Activated CD8-positive, alpha-beta memory T cell treated with anti-CD3 and anti-CD28 coated beads for 36 hours (primary cell): ENCODE measurements at regions not wholly inside any gene's neighbourhood (a gene's known extent, or its start where the extent isn't known, plus 50 kb on each side); places are given as distances from the start of the nearest gene placed in this dataset.

Source experiments
- CTCF ChIA-PET: fragments of 350-600 bp; sonication (Branson Sonifier 250); formaldehyde crosslinking; loops from one replicate; lab custom pipeline; 2021; ENCODE audit warnings: antibody characterized with exemption; lab: Charles Lee
- POLR2A ChIA-PET: fragments of 350-600 bp; sonication (Branson Sonifier 250); formaldehyde crosslinking; loops from one replicate; lab custom pipeline; 2021; ENCODE audit warnings: antibody characterized with exemption; lab: Charles Lee

GRCh38 chr9:10674586-10674985, 61.8 kb upstream of the PTPRD start:
- POLR2A ChIA-PET: no interaction called here
- CTCF ChIA-PET: no interaction called here

DNA sequence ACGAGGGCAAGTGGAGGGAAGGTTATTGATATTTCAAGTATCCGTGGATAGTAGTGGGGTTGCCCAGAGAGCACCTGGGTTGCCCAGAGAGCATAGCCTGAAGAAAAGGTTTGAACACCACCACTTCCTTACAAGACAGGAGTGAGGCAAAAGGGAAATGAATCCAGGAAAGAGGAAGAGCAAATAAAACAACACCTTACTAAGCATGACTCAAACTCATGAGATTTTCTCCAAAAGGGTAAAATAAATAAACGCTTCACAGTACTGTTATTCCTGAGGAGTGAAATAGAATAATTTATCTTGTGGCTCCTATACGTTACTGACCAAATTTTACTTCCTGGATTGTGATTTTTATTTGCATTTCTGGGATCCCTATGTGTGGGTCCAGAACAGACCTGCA, 65.2 kb upstream of the PTPRD start:
- ChIA-PET POLR2A (no interaction called here), CTCF (no interaction called here)

DNA sequence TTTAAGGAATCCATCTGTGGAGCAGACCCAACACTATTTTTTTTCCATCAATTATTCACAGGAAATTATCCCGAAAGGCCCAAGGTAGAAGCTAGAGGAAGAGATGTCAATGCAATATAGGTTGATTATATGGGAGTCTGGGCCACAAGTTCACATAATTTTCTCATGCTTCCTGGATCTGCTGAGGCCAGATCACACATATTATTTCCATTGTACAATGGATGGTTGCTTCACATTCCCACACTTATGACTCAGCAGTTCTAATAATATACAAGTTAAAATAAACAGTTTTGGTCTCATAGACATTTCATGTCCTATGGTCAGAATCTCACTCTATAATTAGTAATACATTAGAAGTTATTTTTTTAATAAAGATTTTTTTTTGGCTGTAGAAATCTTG, 66.0 kb upstream of the PTPRD start:
- ChIA-PET CTCF (no interaction called here), POLR2A (no interaction called here)

DNA sequence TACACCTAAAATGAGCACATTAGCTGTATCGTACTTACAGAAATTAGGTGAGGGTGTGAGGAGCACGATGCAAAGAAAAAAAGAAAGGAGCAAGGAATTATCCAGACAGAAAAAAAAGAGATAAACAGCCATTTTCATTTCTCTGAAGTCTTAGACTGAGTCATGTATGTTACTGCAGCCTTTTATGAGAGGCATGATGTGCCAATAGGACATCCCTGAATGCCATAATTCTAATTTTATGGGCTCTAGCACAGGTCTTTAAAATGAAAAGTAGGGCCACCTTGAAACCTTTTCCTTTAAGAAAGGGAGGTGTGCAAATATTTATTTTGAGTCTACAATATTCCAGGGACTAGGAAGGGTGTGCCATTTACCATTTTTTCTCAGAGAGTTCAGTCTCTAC, 74.1 kb upstream of the PTPRD start:
- CTCF ChIA-PET: no interaction called here
- POLR2A ChIA-PET: no interaction called here

- ChIA-PET POLR2A (no interaction called here), CTCF (no interaction called here)
These were observed 77.7 kb upstream of the PTPRD start for GRCh38 chr9:10690546-10690945.

DNA sequence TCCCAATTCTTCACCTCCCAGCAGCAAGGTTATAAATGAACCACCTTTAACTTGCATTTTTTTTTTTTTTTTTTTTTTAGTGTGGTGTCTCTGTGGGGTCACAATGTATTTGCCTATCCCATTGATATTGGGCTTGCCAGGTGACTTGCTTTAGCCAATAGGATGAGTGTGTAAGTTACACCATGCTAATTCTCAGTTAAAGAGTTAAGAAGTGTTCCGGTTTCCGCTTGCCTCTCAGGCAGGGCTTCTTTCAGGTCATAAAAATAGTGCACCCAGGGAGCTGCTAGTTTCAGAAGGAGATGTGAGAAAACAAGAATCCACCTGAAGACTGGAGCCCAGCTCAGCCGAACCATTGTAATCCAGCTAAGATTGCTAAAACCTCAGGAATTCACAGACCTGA, 84.2 kb upstream of the PTPRD start:
- CTCF ChIA-PET: no interaction called here
- POLR2A ChIA-PET: no interaction called here

- POLR2A ChIA-PET: no interaction called here
- CTCF ChIA-PET: no interaction called here
These were observed 87.5 kb upstream of the PTPRD start for GRCh38 chr9:10700291-10700690.

- CTCF ChIA-PET: no interaction called here
- POLR2A ChIA-PET: no interaction called here
These were observed 88.1 kb upstream of the PTPRD start for GRCh38 chr9:10700915-10701314.

GRCh38 chr9:10701906-10702305, 89.1 kb upstream of the PTPRD start:
- ChIA-PET POLR2A (no interaction called here), CTCF (no interaction called here)

GRCh38 chr9:10703139-10703538, 90.3 kb upstream of the PTPRD start:
- CTCF ChIA-PET: no interaction called here
- POLR2A ChIA-PET: no interaction called here

DNA sequence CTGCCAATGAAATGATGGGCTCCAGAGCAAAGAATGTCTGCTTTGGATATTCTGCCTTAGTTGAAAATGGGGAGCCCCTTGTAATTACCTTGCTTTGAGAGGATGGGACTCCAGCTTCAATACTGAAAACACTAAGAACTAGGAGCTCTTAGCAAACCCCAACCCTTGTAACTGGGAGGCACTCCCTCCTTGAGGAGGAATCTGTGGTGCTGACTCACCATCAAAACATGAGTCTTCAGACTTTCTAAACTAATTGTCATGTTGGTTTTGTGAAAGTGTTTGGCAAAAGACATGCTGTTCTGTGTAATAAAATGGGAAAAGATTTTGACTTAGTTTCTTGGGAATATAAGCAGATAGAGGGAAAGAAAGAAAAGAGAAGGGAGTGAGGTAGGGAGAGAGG, 91.9 kb upstream of the PTPRD start:
- CTCF ChIA-PET: no interaction called here
- POLR2A ChIA-PET: no interaction called here

DNA sequence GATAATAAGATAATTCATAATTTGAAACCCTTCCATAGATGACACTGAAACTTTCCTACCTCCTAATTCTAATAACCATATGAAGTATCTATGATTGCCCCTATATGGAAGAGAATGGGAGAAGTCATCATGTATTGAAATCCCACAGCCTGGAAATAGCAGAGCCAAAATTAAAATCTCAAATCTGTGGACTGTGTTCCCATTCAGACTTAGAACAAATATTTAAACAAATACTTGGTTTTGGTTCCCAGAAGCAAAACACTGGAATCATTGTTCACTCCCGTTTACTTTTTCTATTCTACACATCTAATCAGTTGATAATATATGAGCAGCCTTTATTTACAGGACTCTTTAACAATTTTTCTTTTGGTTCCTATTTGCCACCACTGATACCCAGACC, 92.6 kb upstream of the PTPRD start:
- ChIA-PET CTCF (no interaction called here), POLR2A (no interaction called here)

DNA sequence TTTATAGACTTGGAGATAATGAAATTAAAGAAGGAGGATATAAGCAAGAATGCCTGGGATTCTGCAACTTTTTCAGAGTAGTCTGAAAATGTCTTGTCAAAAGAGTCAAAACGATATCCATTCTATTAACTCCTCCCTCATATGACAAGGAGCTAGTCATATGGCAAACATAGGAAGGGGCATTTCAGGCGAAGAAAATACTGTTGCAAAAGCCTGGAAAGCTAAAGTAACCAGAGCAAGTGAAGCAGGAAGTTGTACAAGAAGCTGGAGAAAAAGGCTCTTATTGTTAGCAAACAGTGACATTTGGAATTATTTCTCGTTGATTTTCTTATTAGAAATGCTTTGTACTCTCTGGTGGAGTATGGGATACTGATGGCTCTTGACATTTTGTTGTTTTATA, 94.0 kb upstream of the PTPRD start:
- ChIA-PET CTCF (no interaction called here), POLR2A (no interaction called here)

DNA sequence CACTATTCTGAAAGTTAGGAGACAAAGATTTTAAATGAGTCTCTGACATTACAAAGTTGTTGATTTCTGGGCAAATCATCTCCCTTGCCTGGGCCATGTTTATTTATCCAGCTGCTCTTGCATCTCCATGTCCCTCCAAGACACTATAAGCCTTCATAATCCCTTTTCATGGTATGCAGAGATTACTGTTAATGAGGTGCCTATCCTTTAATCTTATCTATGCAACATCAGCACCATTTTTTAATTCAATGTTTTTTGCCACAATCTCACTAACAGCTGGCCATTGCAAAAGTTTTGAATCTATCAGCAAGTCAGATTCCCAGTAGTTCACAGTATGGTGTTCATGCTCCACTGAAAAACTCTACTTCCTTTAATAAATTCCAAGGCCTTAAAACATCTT, 108.5 kb upstream of the PTPRD start:
- POLR2A ChIA-PET: no interaction called here
- CTCF ChIA-PET: no interaction called here

DNA sequence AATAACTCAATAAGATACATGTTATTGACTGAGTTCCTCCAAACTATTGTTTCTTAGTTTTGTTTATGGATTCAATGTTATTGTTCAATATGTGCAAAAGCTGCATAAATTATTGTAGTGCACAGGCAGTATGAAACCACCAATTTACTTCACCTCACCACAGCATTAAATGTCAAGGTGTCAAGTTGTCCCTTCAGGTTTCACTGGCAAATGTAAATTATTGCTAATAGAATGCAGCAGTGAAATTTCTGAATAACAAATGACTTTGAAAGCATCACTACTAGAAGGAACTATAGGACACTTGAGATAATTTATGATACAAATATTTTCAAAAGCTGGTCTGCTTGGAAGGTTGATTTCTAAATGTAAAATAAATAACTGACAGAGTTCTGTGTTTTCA, 116.4 kb upstream of the PTPRD start:
- ChIA-PET POLR2A (no interaction called here), CTCF (no interaction called here)

DNA sequence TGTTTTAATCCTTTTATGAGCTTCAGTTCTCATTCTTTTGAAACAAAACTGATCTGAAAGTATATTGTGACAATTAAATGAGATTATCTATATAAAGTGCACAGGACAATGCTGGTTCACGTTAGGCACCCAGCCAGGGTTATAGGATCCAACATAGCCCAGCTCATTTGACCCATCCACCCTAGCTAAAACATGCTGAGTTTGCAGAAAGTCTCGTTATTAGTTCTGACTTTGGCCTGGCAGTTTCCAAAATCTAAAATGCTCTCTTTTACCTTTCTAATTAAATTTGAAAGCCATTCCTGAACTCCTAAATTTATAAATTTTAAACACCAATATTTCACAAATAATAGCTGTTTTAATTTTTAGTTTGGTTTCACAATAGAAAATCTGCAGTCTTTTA, 131.9 kb upstream of the PTPRD start:
- POLR2A ChIA-PET: no interaction called here
- CTCF ChIA-PET: no interaction called here

DNA sequence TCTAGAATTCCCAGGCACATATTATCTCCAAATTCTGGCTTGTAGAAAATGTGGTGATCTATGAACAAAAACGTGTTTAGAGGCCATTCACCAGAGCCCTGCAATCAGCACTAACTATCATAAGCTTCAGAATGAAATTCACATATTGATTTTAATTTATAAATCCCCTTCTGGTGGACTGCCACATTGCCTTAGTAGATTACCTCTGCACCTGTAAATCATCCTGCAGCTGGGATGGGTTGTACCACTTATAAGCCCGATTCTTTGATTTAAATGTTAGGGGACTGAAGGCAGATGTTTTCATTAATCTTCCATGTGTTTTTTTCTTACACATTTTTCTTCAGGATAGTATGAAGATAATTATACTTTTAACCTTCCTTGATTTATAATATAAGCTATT, 140.7 kb upstream of the PTPRD start:
- POLR2A ChIA-PET: no interaction called here

DNA sequence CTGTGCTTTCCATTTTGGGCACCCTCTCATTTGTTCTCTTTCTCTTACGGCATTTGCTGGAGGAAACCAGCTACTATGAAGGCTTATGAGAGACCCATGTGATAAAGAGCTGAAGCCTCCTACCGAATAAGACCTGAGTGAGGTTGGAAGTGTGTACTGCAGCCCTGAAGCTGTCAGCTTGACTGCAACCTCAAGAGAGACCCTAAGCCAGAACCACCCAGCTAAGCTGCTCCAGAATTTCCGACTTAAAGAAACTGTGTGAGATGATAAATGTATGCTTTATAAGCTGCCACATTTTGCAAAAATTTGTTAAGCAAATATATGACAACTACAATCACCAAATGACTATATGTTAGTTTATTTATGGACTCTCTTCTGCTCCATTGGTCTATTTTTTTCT, 151.7 kb upstream of the PTPRD start:
- POLR2A ChIA-PET: no interaction called here

More for the DNA sequence above, 140.7 kb upstream of the PTPRD start:
- CTCF ChIA-PET: no interaction called here

GRCh38 chr9:10773136-10773535, 160.3 kb upstream of the PTPRD start:
- ChIA-PET POLR2A (no interaction called here), CTCF (no interaction called here)

More for the DNA sequence above, 151.7 kb upstream of the PTPRD start:
- CTCF ChIA-PET: no interaction called here

DNA sequence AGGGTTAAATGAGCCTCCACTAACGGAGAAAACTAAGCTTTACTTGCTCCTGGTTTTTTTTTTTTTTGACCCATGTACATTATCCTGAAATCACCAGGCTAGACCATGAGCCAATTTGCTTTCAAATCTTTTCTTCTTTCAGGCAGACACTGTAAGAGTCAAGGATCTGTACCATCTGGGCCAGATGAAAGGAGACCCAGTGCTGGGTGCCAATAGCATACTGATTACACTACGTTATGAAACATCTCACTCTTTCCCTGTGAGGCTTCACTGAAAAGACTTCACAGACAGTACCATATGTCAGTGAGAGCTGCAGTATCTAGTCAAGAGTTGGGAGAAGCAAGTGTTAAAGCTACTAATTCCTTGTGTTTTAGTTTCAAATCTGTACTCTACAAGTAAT, 161.2 kb upstream of the PTPRD start:
- ChIA-PET POLR2A (no interaction called here), CTCF (no interaction called here)

DNA sequence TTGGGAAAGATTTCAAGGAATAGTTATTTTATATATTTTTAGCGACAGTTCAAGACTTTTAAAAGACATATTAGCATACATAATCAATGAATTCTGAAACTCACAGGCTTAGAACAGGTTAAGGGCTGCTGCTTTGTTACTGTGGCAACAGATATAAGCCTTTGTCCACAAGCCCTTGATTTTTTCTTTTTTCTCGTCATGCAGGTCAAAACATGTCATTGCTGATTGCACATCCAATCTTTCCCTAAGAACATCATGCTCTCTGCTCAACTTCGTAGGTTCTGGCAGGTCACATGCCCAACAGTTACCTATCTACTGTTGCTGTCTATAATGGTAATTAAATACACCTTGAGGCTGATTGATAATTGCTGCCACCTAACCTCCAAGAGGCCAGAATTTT, 172.5 kb upstream of the PTPRD start:
- ChIA-PET POLR2A (no interaction called here), CTCF (no interaction called here)

DNA sequence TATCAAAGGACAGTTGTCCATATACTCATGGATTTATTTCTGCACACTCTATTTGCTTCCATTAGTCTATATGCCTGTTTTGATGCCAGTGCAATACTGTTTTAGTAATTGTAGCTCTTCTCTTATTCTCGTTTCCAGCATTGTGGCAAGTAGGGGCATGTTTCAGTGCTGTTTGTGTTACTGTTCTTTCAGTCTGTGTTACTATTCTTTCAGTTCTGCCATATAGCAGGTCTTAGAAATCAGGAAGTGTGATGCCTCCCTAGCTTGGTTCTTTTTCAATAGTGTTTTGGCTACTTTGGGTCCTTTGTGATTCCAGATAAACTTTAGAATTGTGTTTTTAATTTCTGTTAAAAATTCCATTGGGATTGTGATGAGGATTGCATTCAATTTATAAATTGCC, 180.5 kb upstream of the PTPRD start:
- POLR2A ChIA-PET: no interaction called here

DNA sequence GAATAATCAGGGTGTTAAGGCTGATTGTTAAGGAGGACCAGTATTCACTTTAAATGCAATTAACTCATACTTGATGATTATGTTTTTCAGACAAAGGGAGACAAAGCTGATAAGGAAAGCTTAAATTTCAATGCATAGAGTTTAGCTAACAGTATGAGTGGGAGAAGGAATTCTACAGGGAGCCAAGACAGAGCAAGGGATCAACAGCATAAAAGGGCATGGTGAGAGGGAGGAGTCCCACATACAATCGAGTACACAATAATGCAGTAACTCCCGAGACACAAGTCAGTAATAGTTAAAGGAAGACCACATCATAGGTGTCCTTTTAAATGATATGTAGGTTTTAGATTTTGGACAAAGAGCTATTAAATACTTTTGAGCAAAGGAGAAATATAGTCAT, 191.7 kb upstream of the PTPRD start:
- CTCF ChIA-PET: no interaction called here
- POLR2A ChIA-PET: no interaction called here

More for the DNA sequence above, 180.5 kb upstream of the PTPRD start:
- CTCF ChIA-PET: no interaction called here
